GM12864 (cell line): ENCODE measurements at regions not wholly inside any gene's neighbourhood (a gene's known extent, or its start where the extent isn't known, plus 50 kb on each side); places are given as distances from the start of the nearest gene placed in this dataset.

Experiments
- DNase-seq: peaks from one replicate; pipeline ENCODE4 v3.0.0-alpha.2; 2011; ENCODE audit warnings: low read depth
- H3K4me3 ChIP-seq: 2 replicates; pipeline ENCODE4 v1.5.1; 2011; ENCODE audit warnings: mild to moderate bottlenecking, low read depth, low read length, control low read depth
- CTCF ChIP-seq: IDR thresholded peaks from 2 replicates; pipeline ENCODE4 v1.5.1; 2011; ENCODE audit warnings: low read depth, mild to moderate bottlenecking, moderate library complexity, low read length, control low read depth, inconsistent platforms; ENCODE audit errors: missing control alignments

- no peak overlapping the region; the same call in 1 of the 2 replicates for H3K4me3 ChIP-seq
- no peak for TF ChIP-seq CTCF
- no peak for DNase-seq
Measured at GRCh38 chr11:13207665-13208594, 69.7 kb upstream of the BMAL1 start.

- DNase-seq, result no peak
- no peak overlapping the region for H3K4me3 ChIP-seq
- TF ChIP-seq CTCF, result no peak
Measured at GRCh38 chr11:13208921-13209320, 68.7 kb upstream of the BMAL1 start.

GRCh38 chr11:13209379-13209778, 68.2 kb upstream of the BMAL1 start:
- no peak for DNase-seq
- no peak for TF ChIP-seq CTCF
- no peak overlapping the region for H3K4me3 ChIP-seq

- H3K4me3 ChIP-seq, result no peak overlapping the region
- TF ChIP-seq CTCF, result peak; percentile 48
- DNase-seq, result no peak
Measured at GRCh38 chr11:13210424-13210823, 67.2 kb upstream of the BMAL1 start.

- no peak overlapping the region for H3K4me3 ChIP-seq
- TF ChIP-seq CTCF, result no peak
- DNase-seq, result no peak
Measured at GRCh38 chr11:13214276-13214675, 63.3 kb upstream of the BMAL1 start.

- DNase-seq, result no peak
Measured at GRCh38 chr11:13215149-13215548, 62.4 kb upstream of the BMAL1 start.

More at GRCh38 chr11:13215149-13215548, 62.4 kb upstream of the BMAL1 start:
- no peak for TF ChIP-seq CTCF
- no peak overlapping the region for H3K4me3 ChIP-seq
